ENCODE measurements at regions not wholly inside any gene's neighbourhood (a gene's known extent, or its start where the extent isn't known, plus 50 kb on each side); places are given as distances from the start of the nearest gene placed in this dataset.

GRCh38 chr18:53817976-53818950 lies 406.2 kb downstream of the MBD2 start:
- no peak for DNase-seq (ENCODE audit: low read depth in 2 of 2)

DNA sequence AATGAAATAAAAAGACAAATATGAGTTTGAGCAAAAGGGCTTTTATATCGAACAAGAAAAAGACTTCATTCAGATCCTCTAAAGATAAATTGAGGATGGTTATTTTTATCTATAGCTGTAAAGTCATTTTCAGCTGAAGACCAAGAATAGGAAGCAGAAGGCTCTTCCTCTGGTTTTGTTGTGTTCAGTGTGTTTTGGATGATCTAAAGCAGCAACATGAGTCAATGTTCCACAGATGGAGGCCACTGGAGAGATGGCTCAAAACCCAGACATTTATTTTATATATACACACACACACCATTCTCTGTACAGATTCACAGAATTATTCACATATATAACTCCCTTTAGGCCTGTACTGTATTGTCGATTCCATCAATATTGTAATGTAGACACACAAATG lies 424.3 kb downstream of the MBD2 start:
- DNase-seq (ENCODE audit: low read depth in 2 of 2): no peak

DNA sequence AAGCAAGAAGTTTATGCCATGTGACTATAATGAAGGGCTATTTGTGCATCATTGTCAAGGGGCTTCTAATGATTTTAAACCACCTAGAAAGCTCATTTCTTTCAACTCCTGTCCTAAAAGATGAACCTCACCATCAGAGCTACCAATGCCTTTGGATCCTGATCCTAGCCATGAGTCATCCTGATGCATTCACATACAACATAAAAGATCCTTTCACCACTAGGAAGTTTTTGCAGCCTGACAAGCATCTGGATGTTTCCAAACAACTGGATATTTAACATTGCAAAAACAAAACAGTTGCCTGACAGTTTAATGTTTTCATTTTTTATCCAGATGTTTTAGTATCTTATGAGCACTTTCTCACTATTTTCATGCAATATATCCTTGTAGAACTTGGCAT lies 425.3 kb downstream of the MBD2 start:
- no peak for DNase-seq (ENCODE audit: low read depth in 2 of 2)

DNA sequence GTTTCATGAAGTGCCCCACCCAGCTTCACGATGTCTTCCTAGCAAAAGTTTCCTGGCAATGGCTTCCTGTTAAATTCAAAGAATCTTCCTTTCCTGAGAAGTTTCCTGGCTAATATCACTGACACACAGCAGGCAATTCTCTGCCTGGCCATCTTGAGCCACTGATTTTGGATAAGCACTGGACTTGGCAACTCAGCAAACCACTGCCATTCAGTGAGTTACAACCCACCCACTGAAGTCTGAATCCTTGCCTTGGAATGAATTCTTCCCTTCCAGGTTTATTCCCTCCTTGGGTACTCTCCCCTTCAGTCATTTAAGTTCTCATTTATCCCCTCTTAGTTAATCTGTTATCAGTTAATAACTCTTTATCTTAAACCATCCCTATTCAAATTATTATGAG lies 426.0 kb downstream of the MBD2 start:
- no peak for DNase-seq (ENCODE audit: low read depth in 2 of 2)

- no peak for DNase-seq (ENCODE audit: low read depth in 2 of 2)
Measured at GRCh38 chr18:53797998-53798495, 426.4 kb downstream of the MBD2 start.

GRCh38 chr18:53796040-53796729 lies 428.3 kb downstream of the MBD2 start:
- no peak for DNase-seq (ENCODE audit: low read depth in 2 of 2)

GRCh38 chr18:53795610-53796009 lies 428.9 kb downstream of the MBD2 start:
- no peak for DNase-seq (ENCODE audit: low read depth in 2 of 2)

GRCh38 chr18:53795061-53795460 lies 429.4 kb downstream of the MBD2 start:
- no peak for DNase-seq (ENCODE audit: low read depth in 2 of 2)

DNA sequence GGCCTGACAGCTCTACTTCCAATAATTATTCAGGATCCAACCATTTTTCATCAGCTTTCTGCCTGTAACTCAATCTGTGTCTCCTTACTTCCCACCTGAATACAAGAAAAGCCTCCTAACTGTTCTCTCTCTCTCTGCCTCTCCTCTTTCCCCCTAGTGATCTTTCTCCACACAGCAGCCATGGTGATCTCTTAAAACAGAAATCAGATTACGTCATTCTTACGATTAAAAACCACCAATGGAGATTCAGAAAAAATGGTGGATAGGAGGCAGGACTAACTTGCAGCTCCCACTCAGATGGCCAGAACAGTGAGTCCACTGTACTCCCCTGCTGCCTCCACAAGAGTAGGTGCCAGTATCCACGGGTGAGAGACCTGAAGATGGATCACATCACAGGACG lies 431.7 kb downstream of the MBD2 start:
- no peak for DNase-seq (ENCODE audit: low read depth in 2 of 2)

DNA sequence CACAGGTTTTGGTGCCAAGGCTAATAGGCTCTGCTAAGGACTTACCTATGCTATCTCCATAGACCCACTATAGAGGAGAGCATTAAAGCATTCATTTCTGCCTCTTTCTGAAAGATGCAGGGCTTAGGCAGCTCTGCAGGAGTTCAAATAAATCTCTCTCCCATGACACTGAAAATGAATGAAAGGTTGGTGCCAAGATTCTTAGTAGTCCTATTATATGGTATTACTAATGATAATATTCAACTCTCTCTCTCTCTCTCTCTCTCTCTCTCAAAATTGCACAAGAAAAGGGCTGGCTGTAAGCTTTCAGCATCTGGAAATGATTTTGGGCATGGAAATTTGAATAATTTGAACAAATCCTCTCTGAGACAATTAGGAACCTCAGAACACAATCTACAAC lies 433.7 kb downstream of the MBD2 start:
- no peak for DNase-seq (ENCODE audit: low read depth in 2 of 2)

- DNase-seq (ENCODE audit: low read depth in 2 of 2): no peak
Measured at GRCh38 chr18:53789376-53790247, 434.9 kb downstream of the MBD2 start.

DNA sequence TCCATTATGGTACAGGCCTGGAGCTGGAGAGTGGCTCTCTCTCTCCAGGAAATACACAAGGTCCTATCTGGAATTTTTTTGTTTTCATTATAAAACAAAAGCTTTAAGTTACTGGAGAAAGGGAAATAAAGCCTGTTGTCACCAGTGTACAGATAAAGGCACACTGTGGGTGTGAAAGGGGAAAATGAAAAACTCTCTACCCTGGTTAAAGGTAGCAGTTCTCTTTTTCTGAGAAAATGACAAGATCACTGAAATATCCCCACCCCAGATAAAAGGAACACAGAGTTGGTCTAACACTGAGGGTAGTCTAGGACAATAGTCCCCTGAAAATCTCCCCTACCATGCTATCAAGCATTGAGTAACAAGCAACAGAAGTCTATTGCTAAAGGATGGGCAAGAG lies 438.7 kb downstream of the MBD2 start:
- no peak for DNase-seq (ENCODE audit: low read depth in 2 of 2)

DNA sequence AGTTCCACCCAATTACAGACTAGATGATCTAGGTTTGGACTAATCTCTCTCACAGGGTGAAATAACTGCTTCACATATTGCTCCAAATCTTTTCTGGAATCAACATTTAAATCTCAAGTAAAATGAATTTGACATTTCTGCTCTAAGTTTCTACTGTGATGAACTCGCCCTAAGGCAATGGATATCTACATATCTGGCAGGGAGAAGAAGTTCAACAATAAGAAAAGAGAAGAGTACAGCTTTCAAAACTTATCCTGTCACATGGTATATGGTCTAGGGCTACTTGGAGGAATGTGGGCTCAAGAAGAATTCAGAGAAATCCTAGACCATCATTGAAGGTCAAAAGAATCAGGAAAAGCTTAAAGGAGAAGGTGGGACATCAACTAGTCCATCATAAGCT lies 440.2 kb downstream of the MBD2 start:
- DNase-seq (ENCODE audit: low read depth in 2 of 2): no peak

DNA sequence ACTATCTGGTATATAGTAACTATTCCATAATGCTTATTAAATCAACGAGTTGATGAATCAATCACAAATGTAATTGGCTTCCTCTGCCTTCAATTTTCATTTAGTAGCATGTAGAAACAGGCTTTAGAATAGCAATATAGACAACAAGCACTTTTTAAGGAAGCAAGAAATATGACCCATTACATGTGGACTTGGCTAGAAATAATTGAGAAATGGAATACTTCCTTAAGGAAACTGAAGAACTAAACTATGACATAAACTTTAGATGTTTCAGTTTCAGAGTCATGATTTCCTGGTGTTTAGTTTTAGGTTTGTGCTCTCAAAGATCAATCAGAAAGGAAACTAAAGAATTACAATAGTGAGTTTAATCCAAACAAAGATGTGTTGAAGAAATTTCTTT lies 443.8 kb downstream of the MBD2 start:
- DNase-seq (ENCODE audit: low read depth in 2 of 2): no peak

- no peak for DNase-seq (ENCODE audit: low read depth in 2 of 2)
Measured at GRCh38 chr18:53772293-53772692, 452.2 kb downstream of the MBD2 start.

DNA sequence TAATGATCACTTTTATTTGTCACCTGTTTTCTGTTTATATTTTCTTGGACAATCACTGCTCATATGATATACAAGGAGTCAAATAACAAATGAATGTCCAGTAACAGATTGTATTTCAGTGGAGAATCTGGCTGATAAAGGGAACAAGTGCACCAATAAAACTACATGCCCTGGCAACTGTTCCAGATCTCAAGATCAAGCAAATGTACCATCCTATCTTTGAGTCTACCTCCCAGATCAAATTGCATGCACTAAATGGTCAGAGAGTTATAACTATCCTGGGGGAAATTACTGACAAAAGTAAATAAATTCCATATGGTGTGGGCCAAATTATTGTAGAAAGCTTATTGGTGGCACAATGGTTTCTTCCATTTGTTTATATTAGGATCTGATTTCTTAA lies 452.8 kb downstream of the MBD2 start:
- no peak for DNase-seq (ENCODE audit: low read depth in 2 of 2)

- no peak for DNase-seq (ENCODE audit: low read depth in 2 of 2)
Measured at GRCh38 chr18:53765211-53765610, 459.3 kb downstream of the MBD2 start.

- no peak for DNase-seq (ENCODE audit: low read depth in 2 of 2)
Measured at GRCh38 chr18:53764086-53764485, 460.4 kb downstream of the MBD2 start.

GRCh38 chr18:53757328-53757727 lies 467.1 kb downstream of the MBD2 start:
- DNase-seq (ENCODE audit: low read depth in 2 of 2): no peak

- no peak for DNase-seq (ENCODE audit: low read depth in 2 of 2)
Measured at GRCh38 chr18:53756610-53756972, 467.9 kb downstream of the MBD2 start.

DNA sequence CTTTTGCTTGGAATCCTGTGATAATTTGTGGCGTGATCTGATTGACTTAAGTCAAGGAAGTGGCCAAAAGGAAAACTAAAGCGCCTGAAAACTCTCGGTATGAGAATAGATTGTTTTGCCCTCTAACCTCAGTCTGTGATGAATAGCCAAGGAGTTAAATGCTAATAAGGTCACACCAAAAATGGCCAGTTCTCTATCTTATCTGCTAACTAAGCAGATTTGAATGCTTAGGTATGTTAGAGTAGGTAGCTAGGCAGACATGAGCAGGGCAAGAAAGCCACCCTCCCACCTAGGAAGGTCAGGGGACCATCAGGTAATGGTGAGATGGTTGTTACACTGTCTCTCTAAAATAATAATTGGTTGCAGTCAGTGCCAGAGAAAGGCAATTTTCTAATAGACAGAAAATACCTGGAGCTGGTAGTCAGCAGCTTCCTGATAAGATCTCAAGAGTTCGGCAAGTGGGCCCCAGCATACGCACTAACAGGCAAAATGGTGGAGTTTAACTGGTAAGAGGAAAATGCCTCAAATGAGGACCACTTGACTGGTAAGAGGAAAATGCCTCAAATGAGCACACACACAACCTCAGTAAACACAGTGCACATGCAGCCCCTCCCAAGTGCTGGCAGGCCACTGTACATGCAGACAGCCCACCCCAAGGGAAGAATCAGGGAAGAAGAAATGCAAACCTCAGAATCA lies 468.4 kb downstream of the MBD2 start:
- DNase-seq (ENCODE audit: low read depth in 2 of 2): no peak
